MCF 10A (cell line): ENCODE measurements at regions not wholly inside any gene's neighbourhood (a gene's known extent, or its start where the extent isn't known, plus 50 kb on each side); places are given as distances from the start of the nearest gene placed in this dataset.

Source experiments
- BruUV-seq: library from RNA; stranded (reverse); fragments of 400-500 nt; replicated peaks from 2 replicates; lab custom pipeline; 2021; lab: Mats Ljungman, UMichigan
- CTCF ChIA-PET: fragments of 300-600 bp; sonication (Branson Sonifier 250); formaldehyde crosslinking; extraction: SDS; loops from one replicate; lab custom pipeline; 2021; ENCODE audit warnings: antibody characterized with exemption, inconsistent platforms; lab: Yijun Ruan, JAX
- POLR2A ChIA-PET: fragments of 300-600, 350-650 bp; sonication (Branson Sonifier 250); formaldehyde crosslinking; extraction: SDS; loops from one replicate; lab custom pipeline; 2020; ENCODE audit warnings: antibody characterized with exemption, inconsistent platforms; lab: Yijun Ruan, JAX
- DNase-seq: peaks from one replicate; pipeline ENCODE4 v3.0.0-alpha.2; 2018; ENCODE audit not compliant: unreplicated experiment
- H3K27ac Mint-ChIP-seq: one replicate; pipeline ENCODE4 v1.8.0; 2022; ENCODE audit warnings: mild to moderate bottlenecking, low read depth, mixed read lengths; ENCODE audit not compliant: unreplicated experiment
- H3K27me3 Mint-ChIP-seq: one replicate; pipeline ENCODE4 v1.8.0; 2022; ENCODE audit warnings: mixed read lengths; ENCODE audit not compliant: insufficient read depth, unreplicated experiment
- H3K36me3 Mint-ChIP-seq: one replicate; pipeline ENCODE4 v1.8.0; 2022; ENCODE audit warnings: mild to moderate bottlenecking, moderate library complexity, mixed read lengths; ENCODE audit not compliant: insufficient read depth, unreplicated experiment
- H3K4me1 Mint-ChIP-seq: one replicate; pipeline ENCODE4 v1.8.0; 2022; ENCODE audit warnings: mixed read lengths; ENCODE audit not compliant: insufficient read depth, unreplicated experiment
- H3K4me3 Mint-ChIP-seq: one replicate; pipeline ENCODE4 v1.8.0; 2022; ENCODE audit warnings: mild to moderate bottlenecking, moderate library complexity, mixed read lengths; ENCODE audit not compliant: unreplicated experiment
- H3K9me3 Mint-ChIP-seq: one replicate; pipeline ENCODE4 v1.8.0; 2022; ENCODE audit warnings: mixed read lengths; ENCODE audit not compliant: unreplicated experiment
- intact Hi-C: fragments of 100-400 bp; cut with micrococcal nuclease; formaldehyde crosslinking; loops from 2 replicates; pipeline ENCODE4 v1.14.1; 2022
- TF ChIP-seq, protein P1 (sequence below): fragments of 200-600 bp; IDR thresholded peaks from one replicate; pipeline ENCODE4 v1.8.0; 2022; ENCODE audit warnings: antibody characterized with exemption, mild to moderate bottlenecking; ENCODE audit not compliant: unreplicated experiment

GRCh38 chr2:7256377-7256776 is 339.2 kb downstream of the RNF144A start:
- intact Hi-C loops, result no loop called here
- no peak for DNase-seq
- CTCF ChIA-PET, result interaction anchor here (0.6 kb wide), 1 partner anchor 91 kb away, joined by 3 read pairs; no protein-coding TSS in a partner anchor
- Mint-ChIP-seq H3K36me3 (no peaks in the 10 kb centered on the region), H3K27me3 (no peaks in the 10 kb centered on the region), H3K4me1 (no peaks in the 10 kb centered on the region), H3K9me3 (peaks cover 8% of the 10 kb centered on the region), H3K27ac (no peak overlapping the region), H3K4me3 (no peak overlapping the region)
- no TSS peak for BruUV-seq
- POLR2A ChIA-PET, result no interaction called here
- TF ChIP-seq, protein P1, sequence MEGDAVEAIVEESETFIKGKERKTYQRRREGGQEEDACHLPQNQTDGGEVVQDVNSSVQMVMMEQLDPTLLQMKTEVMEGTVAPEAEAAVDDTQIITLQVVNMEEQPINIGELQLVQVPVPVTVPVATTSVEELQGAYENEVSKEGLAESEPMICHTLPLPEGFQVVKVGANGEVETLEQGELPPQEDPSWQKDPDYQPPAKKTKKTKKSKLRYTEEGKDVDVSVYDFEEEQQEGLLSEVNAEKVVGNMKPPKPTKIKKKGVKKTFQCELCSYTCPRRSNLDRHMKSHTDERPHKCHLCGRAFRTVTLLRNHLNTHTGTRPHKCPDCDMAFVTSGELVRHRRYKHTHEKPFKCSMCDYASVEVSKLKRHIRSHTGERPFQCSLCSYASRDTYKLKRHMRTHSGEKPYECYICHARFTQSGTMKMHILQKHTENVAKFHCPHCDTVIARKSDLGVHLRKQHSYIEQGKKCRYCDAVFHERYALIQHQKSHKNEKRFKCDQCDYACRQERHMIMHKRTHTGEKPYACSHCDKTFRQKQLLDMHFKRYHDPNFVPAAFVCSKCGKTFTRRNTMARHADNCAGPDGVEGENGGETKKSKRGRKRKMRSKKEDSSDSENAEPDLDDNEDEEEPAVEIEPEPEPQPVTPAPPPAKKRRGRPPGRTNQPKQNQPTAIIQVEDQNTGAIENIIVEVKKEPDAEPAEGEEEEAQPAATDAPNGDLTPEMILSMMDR, result no peak

GRCh38 chr2:7262727-7263126 is 345.5 kb downstream of the RNF144A start:
- Mint-ChIP-seq H3K36me3 (no peaks in the 10 kb centered on the region), H3K27ac (no peak overlapping the region), H3K4me3 (no peak overlapping the region), H3K27me3 (peaks cover 23% of the 10 kb centered on the region), H3K9me3 (no peaks in the 10 kb centered on the region), H3K4me1 (no peaks in the 10 kb centered on the region)
- no peak for DNase-seq
- TF ChIP-seq, protein P1, result no peak
- POLR2A ChIA-PET, result no interaction called here
- no TSS peak for BruUV-seq
- intact Hi-C loops, result no loop called here
- CTCF ChIA-PET, result interaction anchor here (0.7 kb wide), 1 partner anchor 24 kb away, joined by 3 read pairs; no protein-coding TSS in a partner anchor

DNA sequence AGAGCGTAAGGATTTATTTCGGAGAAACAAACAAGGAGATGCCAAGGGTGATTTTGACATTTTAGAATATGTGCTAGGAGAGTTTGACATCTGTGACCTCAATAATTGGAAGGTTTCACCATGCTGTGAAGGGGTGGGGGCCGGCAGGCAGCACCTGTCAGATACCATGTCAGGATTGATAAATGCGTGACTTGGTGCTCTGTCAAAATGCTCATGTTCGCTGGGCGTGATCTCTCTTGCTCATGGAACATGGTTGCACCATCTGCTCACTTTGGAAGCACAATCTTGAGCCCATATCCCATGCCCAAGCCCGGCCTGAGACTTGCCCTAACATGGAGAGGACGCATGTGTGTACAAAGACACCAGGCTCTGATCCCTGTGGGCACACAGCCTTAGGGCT is 347.6 kb downstream of the RNF144A start:
- no peak for DNase-seq
- Mint-ChIP-seq H3K27ac (no peak overlapping the region), H3K4me3 (no peak overlapping the region), H3K27me3 (peaks cover 23% of the 10 kb centered on the region), H3K4me1 (no peaks in the 10 kb centered on the region), H3K9me3 (no peaks in the 10 kb centered on the region), H3K36me3 (no peaks in the 10 kb centered on the region)
- intact Hi-C loops, result no loop called here
- BruUV-seq, result no TSS peak
- CTCF ChIA-PET, result no interaction called here
- POLR2A ChIA-PET, result no interaction called here
- TF ChIP-seq, protein P1, result no peak

DNA sequence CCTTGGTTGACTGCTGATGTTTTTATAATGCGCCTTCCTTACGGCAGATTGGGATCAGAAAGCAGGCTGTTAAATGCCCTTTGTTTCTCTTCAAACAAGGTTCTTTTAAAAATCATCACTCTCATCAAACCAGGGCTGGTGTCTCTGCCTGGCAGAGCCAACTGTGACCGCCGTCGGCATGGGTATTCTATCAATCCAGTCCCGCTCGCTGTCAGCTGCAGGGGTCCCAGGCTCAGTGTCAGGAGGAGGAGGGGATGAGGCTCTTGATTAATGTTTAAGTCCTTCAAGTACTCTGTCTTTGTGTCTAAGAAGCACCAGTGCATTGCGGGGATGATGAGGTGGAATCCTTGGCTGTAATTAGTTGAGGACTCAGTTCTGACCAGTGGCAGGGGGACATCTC is 348.1 kb downstream of the RNF144A start:
- H3K27me3 Mint-ChIP-seq, result peaks cover 23% of the 10 kb centered on the region

More for the DNA sequence above, 348.1 kb downstream of the RNF144A start:
- ChIA-PET POLR2A (no interaction called here), CTCF (interaction anchor here (0.5 to 0.7 kb wide), 2 partner anchors 12 to 62 kb away, joined by 3 read pairs; no protein-coding TSS in a partner anchor)
- no peak for DNase-seq
- Mint-ChIP-seq H3K27ac (no peak overlapping the region), H3K4me1 (no peaks in the 10 kb centered on the region), H3K9me3 (no peaks in the 10 kb centered on the region), H3K4me3 (no peak overlapping the region), H3K36me3 (no peaks in the 10 kb centered on the region)
- intact Hi-C loops, result no loop called here
- no TSS peak for BruUV-seq
- TF ChIP-seq, protein P1, result no peak
